ENCODE measurements at regions not wholly inside any gene's neighbourhood (a gene's known extent, or its start where the extent isn't known, plus 50 kb on each side); places are given as distances from the start of the nearest gene placed in this dataset.

DNA sequence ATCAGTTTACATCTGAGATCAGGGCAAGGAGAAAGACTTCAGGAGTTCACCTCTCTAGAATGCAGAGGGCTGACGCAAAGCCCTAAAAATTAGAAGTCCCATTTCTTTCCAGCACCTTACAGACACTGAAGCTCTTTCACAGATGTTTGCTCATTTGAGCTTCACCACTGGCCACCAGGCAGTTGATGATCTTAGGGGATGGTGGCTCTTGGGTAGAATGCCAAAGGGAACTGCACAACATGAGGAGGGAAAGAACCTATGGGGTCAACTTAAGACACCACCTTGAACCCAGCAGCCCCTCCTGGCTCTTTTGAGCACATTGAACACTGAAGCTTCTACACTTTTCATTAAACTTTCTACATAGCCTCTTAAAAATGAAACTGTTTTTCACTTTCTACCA, 390.3 kb upstream of the CELF2 start:
- intact Hi-C loops (cut with DNase I), result no loop called here
- TF ChIP-seq, protein P1, sequence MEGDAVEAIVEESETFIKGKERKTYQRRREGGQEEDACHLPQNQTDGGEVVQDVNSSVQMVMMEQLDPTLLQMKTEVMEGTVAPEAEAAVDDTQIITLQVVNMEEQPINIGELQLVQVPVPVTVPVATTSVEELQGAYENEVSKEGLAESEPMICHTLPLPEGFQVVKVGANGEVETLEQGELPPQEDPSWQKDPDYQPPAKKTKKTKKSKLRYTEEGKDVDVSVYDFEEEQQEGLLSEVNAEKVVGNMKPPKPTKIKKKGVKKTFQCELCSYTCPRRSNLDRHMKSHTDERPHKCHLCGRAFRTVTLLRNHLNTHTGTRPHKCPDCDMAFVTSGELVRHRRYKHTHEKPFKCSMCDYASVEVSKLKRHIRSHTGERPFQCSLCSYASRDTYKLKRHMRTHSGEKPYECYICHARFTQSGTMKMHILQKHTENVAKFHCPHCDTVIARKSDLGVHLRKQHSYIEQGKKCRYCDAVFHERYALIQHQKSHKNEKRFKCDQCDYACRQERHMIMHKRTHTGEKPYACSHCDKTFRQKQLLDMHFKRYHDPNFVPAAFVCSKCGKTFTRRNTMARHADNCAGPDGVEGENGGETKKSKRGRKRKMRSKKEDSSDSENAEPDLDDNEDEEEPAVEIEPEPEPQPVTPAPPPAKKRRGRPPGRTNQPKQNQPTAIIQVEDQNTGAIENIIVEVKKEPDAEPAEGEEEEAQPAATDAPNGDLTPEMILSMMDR (IDR thresholded peaks at IDR 0.05), result no peak
- TF ChIP-seq POLR2A (IDR thresholded peaks at IDR 0.05), result no peak
- TF ChIP-seq EP300 (IDR thresholded peaks at IDR 0.05), result no peak
- H3K9me3 ChIP-seq, result no peaks in the 10 kb centered on the region
- no peak overlapping the region for H3K27ac ChIP-seq
- no peaks in the 10 kb centered on the region for H3K27me3 ChIP-seq
- H3K4me3 ChIP-seq, result no peak overlapping the region
- 92 to 96% (median 95%) methylated on average over 1 of the region's 1 CpG for WGBS, 3 donors
- H3K36me3 ChIP-seq, result no peaks in the 10 kb centered on the region
- no peaks in the 10 kb centered on the region for H3K4me1 ChIP-seq (ENCODE audit: insufficient read depth)
- no peak for DNase-seq

DNA sequence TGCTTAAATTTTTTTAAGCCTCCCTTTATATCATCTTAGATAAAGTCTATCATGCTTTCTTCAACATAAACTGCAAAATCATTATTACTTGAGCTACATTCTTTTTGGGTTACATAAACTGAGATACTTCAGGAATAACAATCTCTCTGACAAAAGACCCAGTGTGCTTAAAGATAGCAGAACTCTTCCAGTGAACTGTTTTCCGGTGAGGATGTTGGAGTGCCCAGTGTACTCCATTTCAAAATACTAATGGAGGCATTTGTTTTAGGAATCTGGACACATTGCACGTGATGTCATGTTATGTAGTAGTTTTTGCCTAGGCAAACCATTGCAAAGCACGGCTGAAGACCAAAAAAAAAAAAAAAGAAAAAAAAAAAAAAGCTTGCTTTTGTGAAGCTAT, 388.2 kb upstream of the CELF2 start:
- no peak for DNase-seq
- no peaks in the 10 kb centered on the region for H3K9me3 ChIP-seq
- no peaks in the 10 kb centered on the region for H3K36me3 ChIP-seq
- H3K4me3 ChIP-seq, result no peak overlapping the region
- no peak overlapping the region for H3K27ac ChIP-seq
- WGBS, 3 donors, result 14 to 23% (median 18%) methylated on average over 3 of the region's 3 CpGs
- H3K4me1 ChIP-seq (ENCODE audit: insufficient read depth), result no peaks in the 10 kb centered on the region
- intact Hi-C loops (cut with DNase I), result no loop called here
- TF ChIP-seq, protein P1 (IDR thresholded peaks at IDR 0.05), result no peak
- TF ChIP-seq EP300 (IDR thresholded peaks at IDR 0.05) (no peak), POLR2A (IDR thresholded peaks at IDR 0.05) (no peak)
- H3K27me3 ChIP-seq, result no peaks in the 10 kb centered on the region

DNA sequence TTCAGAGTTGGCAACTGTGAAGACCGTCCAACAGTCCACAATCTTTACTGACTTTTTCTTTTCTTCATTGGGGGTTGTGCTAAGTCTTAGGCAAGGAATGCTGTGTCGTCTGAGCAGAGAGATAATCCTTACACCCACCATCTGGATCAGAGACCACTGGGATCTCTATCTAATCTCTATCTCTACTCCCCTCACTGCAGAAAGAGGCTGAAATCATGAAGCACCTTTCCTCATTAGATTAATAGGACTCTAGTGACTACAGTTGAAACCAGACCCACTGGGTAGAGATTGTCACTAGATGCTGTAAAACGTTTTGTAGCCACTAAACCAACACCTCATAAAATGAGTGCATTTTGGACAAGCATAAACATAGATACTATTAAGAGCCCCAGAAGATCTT, 387.4 kb upstream of the CELF2 start:
- no peak for DNase-seq
- Histone ChIP-seq H3K36me3 (no peaks in the 10 kb centered on the region), H3K4me1 (ENCODE audit: insufficient read depth) (no peaks in the 10 kb centered on the region), H3K9me3 (no peaks in the 10 kb centered on the region), H3K27me3 (no peaks in the 10 kb centered on the region), H3K4me3 (no peak overlapping the region), H3K27ac (no peak overlapping the region)
- no peak for TF ChIP-seq EP300 (IDR thresholded peaks at IDR 0.05)
- TF ChIP-seq, protein P1 (IDR thresholded peaks at IDR 0.05), result no peak
- no peak for TF ChIP-seq POLR2A (IDR thresholded peaks at IDR 0.05)
- intact Hi-C loops (cut with DNase I), result no loop called here
- 74 to 82% (median 79%) methylated on average over 3 of the region's 3 CpGs for WGBS, 3 donors

DNA sequence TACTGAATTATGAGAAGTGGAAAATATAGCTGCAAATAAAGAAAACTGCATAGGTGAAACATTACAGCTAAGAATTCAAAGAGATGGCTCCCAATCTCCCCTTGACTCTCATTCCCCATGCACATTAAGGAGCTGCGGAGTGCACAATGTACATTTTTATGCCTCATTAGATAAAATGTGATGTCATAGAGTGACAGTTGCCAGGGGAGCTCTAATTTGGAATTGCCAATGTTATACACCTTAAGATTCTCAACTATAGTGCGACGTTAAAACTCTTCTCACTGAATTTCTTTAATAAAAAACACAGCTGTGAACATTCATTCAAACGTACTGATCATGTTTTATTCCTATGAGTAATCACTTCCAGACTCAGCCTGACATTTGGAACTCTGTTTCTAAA, 386.9 kb upstream of the CELF2 start:
- TF ChIP-seq POLR2A (IDR thresholded peaks at IDR 0.05), result no peak
- TF ChIP-seq, protein P1 (IDR thresholded peaks at IDR 0.05), result no peak
- TF ChIP-seq EP300 (IDR thresholded peaks at IDR 0.05), result no peak
- intact Hi-C loops (cut with DNase I), result no loop called here
- DNase-seq, result no peak

DNA sequence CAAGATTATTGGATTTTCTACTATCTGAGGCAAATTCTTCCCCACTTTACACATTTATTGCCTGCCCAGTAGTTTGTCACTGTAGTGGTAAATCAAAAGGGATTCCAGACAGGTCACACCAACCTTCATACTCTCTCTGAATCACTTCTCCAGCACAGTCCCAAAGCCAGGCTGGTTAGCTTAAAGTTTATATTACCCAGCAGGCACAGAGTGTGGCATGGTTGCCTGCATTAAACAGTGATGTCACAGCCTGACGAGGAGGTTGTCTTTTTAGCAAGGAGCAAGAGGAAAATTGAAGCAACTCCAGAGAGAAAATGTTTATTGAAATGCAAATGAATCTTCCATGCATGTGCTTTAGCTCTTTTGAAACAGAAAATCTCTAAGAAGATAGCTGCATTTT, 375.5 kb upstream of the CELF2 start:
- Histone ChIP-seq H3K36me3 (no peaks in the 10 kb centered on the region), H3K27ac (peak overlapping the region in 1 of 2 donors; percentile 68), H3K27me3 (no peaks in the 10 kb centered on the region), H3K4me3 (no peak overlapping the region), H3K4me1 (ENCODE audit: insufficient read depth) (peaks cover 11% of the 10 kb centered on the region), H3K9me3 (no peaks in the 10 kb centered on the region)
- WGBS, 3 donors, result 0 to 5% (median 4%) methylated on average over 1 of the region's 1 CpG
- peak in 2 of 5 donors; percentile 22 for DNase-seq
- TF ChIP-seq EP300 (IDR thresholded peaks at IDR 0.05) (no peak), POLR2A (IDR thresholded peaks at IDR 0.05) (no peak)
- TF ChIP-seq, protein P1 (IDR thresholded peaks at IDR 0.05), result no peak
- intact Hi-C loops (cut with DNase I), result no loop called here

More for the DNA sequence above, 386.9 kb upstream of the CELF2 start:
- Histone ChIP-seq H3K4me3 (no peak overlapping the region), H3K27ac (no peak overlapping the region), H3K36me3 (no peaks in the 10 kb centered on the region), H3K4me1 (ENCODE audit: insufficient read depth) (no peaks in the 10 kb centered on the region), H3K27me3 (no peaks in the 10 kb centered on the region), H3K9me3 (no peaks in the 10 kb centered on the region)
- 83 to 91% (median 88%) methylated on average over 4 of the region's 4 CpGs for WGBS, 3 donors
